ENCODE measurements at regions not wholly inside any gene's neighbourhood (a gene's known extent, or its start where the extent isn't known, plus 50 kb on each side); places are given as distances from the start of the nearest gene placed in this dataset.

DNA sequence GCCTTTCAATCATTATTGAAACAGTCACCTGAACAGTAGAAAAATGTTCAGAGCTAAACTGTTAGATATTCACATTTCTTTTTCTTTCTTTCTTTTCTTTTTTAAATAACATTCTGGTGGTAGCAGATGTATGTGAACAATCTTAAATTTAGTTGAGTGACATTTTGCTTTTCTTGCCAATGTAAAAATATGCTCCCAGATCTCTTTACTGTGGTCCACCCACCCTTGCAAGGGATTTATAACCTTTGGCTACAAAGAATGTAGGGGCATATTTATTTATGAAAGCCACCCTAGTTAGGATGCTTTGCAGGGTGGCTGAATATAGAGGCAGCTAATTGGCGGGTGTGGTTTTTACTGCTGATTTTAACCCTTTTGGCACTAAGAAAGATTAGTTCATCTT lies 473.9 kb downstream of the MFSD1 start:
- H3K4me1 ChIP-seq (ENCODE audit: control insufficient read depth in 5 of 5, insufficient read depth in 5 of 5, low read length in 5 of 5): peaks cover 0 to 2% (median 0%) of the 10 kb centered on the region in 5 donors
- DNase-seq (no peak), ATAC-seq (ENCODE audit: insufficient read depth, low FRiP score) (no peak)
- H3K9ac ChIP-seq (ENCODE audit: insufficient read depth in 1 of 2, low read length in 2 of 2): no peak overlapping the region
- no peaks in the 10 kb centered on the region for H3K9me3 ChIP-seq (ENCODE audit: control insufficient read depth in 4 of 4, insufficient read depth in 3 of 4, low read length in 3 of 4)
- H3K4me3 ChIP-seq: no peak overlapping the region
- H3K27me3 ChIP-seq (ENCODE audit: control insufficient read depth in 3 of 3, insufficient read depth in 3 of 3, low read length in 2 of 3): no peaks in the 10 kb centered on the region
- 43 to 62% methylated on average over 1 of the region's 1 CpG for WGBS, 2 donors
- no peak overlapping the region for H3K27ac ChIP-seq (ENCODE audit: low read depth in 1 of 2, low read length in 1 of 2)
- H3K36me3 ChIP-seq (ENCODE audit: control insufficient read depth in 4 of 4, insufficient read depth in 4 of 4, low read length in 4 of 4): no peaks in the 10 kb centered on the region
- TF ChIP-seq, protein P1, sequence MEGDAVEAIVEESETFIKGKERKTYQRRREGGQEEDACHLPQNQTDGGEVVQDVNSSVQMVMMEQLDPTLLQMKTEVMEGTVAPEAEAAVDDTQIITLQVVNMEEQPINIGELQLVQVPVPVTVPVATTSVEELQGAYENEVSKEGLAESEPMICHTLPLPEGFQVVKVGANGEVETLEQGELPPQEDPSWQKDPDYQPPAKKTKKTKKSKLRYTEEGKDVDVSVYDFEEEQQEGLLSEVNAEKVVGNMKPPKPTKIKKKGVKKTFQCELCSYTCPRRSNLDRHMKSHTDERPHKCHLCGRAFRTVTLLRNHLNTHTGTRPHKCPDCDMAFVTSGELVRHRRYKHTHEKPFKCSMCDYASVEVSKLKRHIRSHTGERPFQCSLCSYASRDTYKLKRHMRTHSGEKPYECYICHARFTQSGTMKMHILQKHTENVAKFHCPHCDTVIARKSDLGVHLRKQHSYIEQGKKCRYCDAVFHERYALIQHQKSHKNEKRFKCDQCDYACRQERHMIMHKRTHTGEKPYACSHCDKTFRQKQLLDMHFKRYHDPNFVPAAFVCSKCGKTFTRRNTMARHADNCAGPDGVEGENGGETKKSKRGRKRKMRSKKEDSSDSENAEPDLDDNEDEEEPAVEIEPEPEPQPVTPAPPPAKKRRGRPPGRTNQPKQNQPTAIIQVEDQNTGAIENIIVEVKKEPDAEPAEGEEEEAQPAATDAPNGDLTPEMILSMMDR (IDR thresholded peaks at IDR 0.05; ENCODE audit: control extremely low read depth, extremely low read depth): no peak

- TF ChIP-seq, protein P1 (IDR thresholded peaks at IDR 0.05; ENCODE audit: control extremely low read depth, extremely low read depth): no peak
- no peak overlapping the region for H3K27ac ChIP-seq (ENCODE audit: low read depth in 1 of 2, low read length in 1 of 2)
- H3K4me3 ChIP-seq: no peak overlapping the region
- H3K4me1 ChIP-seq (ENCODE audit: control insufficient read depth in 5 of 5, insufficient read depth in 5 of 5, low read length in 5 of 5): peaks cover 0 to 3% (median 0%) of the 10 kb centered on the region in 5 donors
- H3K9ac ChIP-seq (ENCODE audit: insufficient read depth in 1 of 2, low read length in 2 of 2): no peak overlapping the region
- H3K36me3 ChIP-seq (ENCODE audit: control insufficient read depth in 4 of 4, insufficient read depth in 4 of 4, low read length in 4 of 4): no peaks in the 10 kb centered on the region
- H3K9me3 ChIP-seq (ENCODE audit: control insufficient read depth in 4 of 4, insufficient read depth in 3 of 4, low read length in 3 of 4): no peaks in the 10 kb centered on the region
- ATAC-seq (ENCODE audit: insufficient read depth, low FRiP score) (no peak), DNase-seq (no peak)
- no peaks in the 10 kb centered on the region for H3K27me3 ChIP-seq (ENCODE audit: control insufficient read depth in 3 of 3, insufficient read depth in 3 of 3, low read length in 2 of 3)
- WGBS, 2 donors: 74 to 82% methylated on average over 5 of the region's 5 CpGs
Measured at GRCh38 chr3:159277814-159278213, 476.0 kb downstream of the MFSD1 start.

DNA sequence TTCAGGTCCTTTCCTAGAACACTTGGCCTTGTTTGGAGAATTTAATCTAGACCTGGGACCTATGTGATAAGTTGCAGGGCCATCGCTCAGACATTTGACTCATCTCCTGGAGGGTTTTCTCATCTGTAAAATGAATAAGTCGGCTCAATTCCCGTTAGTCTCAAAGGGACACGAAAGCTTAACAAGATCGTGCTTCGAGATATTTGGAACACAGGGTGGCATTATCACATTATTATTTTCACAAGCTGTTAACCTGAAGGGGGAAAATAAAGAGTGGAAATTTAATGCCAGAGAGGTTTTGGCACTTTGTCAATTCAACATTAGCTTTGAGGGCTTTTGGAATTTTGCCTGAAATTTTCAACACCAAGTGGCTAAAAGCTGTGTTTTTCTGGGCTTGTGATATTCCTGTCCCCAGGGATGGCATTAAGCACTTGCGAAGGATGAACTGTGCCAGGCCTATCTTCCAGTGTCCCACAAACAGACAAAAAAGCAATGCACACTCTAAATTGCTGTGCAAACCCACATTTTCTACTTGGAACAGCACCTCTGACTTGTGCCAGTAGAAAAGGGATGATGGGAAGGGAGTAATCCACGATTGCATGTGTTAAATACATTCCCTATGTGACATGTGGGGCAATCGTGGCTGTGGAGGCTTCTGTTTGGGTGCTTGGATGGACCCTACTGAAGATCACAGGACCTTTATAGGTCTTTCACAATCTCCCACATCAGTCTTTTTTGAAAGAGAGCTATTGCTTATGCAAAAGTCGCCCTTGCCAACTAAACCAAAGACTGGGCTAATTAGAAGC lies 478.7 kb downstream of the MFSD1 start:
- Histone ChIP-seq H3K9ac (ENCODE audit: insufficient read depth in 1 of 2, low read length in 2 of 2) (no peak overlapping the region), H3K36me3 (ENCODE audit: control insufficient read depth in 4 of 4, insufficient read depth in 4 of 4, low read length in 4 of 4) (no peaks in the 10 kb centered on the region), H3K4me1 (ENCODE audit: control insufficient read depth in 5 of 5, insufficient read depth in 5 of 5, low read length in 5 of 5) (peaks cover 0 to 3% (median 0%) of the 10 kb centered on the region in 5 donors), H3K27me3 (ENCODE audit: control insufficient read depth in 3 of 3, insufficient read depth in 3 of 3, low read length in 2 of 3) (no peaks in the 10 kb centered on the region), H3K4me3 (no peak overlapping the region), H3K9me3 (ENCODE audit: control insufficient read depth in 4 of 4, insufficient read depth in 3 of 4, low read length in 3 of 4) (no peaks in the 10 kb centered on the region), H3K27ac (ENCODE audit: low read depth in 1 of 2, low read length in 1 of 2) (no peak overlapping the region)
- ATAC-seq (ENCODE audit: insufficient read depth, low FRiP score) (no peak), DNase-seq (peak in 2 of 3 donors; percentile 6 to 37)
- 67 to 82% methylated on average over 10 of the region's 10 CpGs for WGBS, 2 donors
- TF ChIP-seq, protein P1 (IDR thresholded peaks at IDR 0.05; ENCODE audit: control extremely low read depth, extremely low read depth): no peak
